RWPE2 (cell line): ENCODE measurements at regions not wholly inside any gene's neighbourhood (a gene's known extent, or its start where the extent isn't known, plus 50 kb on each side); places are given as distances from the start of the nearest gene placed in this dataset.

Source experiments
- ATAC-seq: fragments of 200-7000 bp; cut with Tn5 transposase; 3 replicates; pipeline ENCODE4 v1.9.1; 2021; ENCODE audit warnings: low read depth
- DNase-seq: peaks from one replicate; pipeline ENCODE4 v3.0.0-alpha.2; 2020; ENCODE audit warnings: low spot score
- H3K27ac ChIP-seq: fragments of 450-650 bp; 2 replicates; pipeline ENCODE4 v1.5.1; 2017; ENCODE audit warnings: mild to moderate bottlenecking; ENCODE audit not compliant: poor library complexity, severe bottlenecking
- H3K27me3 ChIP-seq: fragments of 250-450 bp; sonication (Bioruptor Pico); 2 replicates; pipeline ENCODE4 v1.5.1; 2021; ENCODE audit warnings: mild to moderate bottlenecking, moderate library complexity; ENCODE audit not compliant: insufficient read depth, poor library complexity, severe bottlenecking
- H3K36me3 ChIP-seq: fragments of 250-450 bp; sonication (Bioruptor Pico); 2 replicates; pipeline ENCODE4 v1.5.1; 2020; ENCODE audit warnings: low read depth, mild to moderate bottlenecking, moderate library complexity
- H3K4me1 ChIP-seq: fragments of 250-450 bp; sonication (Bioruptor Pico); 2 replicates; pipeline ENCODE4 v1.5.1; 2021; ENCODE audit warnings: mild to moderate bottlenecking, moderate library complexity; ENCODE audit not compliant: insufficient read depth, poor library complexity, severe bottlenecking
- H3K4me3 ChIP-seq: fragments of 250-450 bp; sonication (Bioruptor Pico); 2 replicates; pipeline ENCODE4 v1.5.1; 2021; ENCODE audit warnings: mild to moderate bottlenecking, moderate library complexity; ENCODE audit not compliant: severe bottlenecking
- H3K9me3 ChIP-seq: fragments of 250-450 bp; sonication (Bioruptor Pico); 2 replicates; pipeline ENCODE4 v1.5.1; 2021; ENCODE audit warnings: mild to moderate bottlenecking, moderate library complexity; ENCODE audit not compliant: severe bottlenecking
- TF ChIP-seq, protein P1 (sequence below): fragments of 450-650 bp; IDR thresholded peaks from one replicate; pipeline ENCODE4 v1.5.1; 2017; ENCODE audit warnings: mild to moderate bottlenecking, moderate library complexity; ENCODE audit not compliant: poor library complexity, severe bottlenecking

DNA sequence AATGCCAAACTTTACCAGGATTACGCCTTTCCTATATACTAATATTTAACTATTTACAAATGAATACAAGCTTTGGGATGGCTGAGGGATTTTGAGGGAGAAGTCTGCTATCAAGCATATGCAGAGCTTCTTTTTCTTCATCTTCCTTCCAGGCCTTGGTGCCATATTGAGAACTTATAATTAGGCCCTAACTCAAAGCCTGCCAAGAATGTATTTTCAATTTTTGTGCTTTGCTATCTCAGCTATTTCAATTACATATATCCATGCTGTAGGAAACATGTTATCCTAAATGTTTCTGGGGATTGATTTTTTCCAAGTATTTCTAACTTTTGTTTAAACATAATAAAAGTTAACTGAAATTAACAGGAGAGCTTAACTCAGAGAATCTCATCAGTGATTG, 425.0 kb upstream of the GRM7 start:
- TF ChIP-seq, protein P1, sequence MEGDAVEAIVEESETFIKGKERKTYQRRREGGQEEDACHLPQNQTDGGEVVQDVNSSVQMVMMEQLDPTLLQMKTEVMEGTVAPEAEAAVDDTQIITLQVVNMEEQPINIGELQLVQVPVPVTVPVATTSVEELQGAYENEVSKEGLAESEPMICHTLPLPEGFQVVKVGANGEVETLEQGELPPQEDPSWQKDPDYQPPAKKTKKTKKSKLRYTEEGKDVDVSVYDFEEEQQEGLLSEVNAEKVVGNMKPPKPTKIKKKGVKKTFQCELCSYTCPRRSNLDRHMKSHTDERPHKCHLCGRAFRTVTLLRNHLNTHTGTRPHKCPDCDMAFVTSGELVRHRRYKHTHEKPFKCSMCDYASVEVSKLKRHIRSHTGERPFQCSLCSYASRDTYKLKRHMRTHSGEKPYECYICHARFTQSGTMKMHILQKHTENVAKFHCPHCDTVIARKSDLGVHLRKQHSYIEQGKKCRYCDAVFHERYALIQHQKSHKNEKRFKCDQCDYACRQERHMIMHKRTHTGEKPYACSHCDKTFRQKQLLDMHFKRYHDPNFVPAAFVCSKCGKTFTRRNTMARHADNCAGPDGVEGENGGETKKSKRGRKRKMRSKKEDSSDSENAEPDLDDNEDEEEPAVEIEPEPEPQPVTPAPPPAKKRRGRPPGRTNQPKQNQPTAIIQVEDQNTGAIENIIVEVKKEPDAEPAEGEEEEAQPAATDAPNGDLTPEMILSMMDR: no peak
- Histone ChIP-seq H3K27me3 (no peaks in the 10 kb centered on the region), H3K27ac (no peak overlapping the region), H3K36me3 (no peaks in the 10 kb centered on the region), H3K4me1 (no peaks in the 10 kb centered on the region), H3K4me3 (no peak overlapping the region), H3K9me3 (no peaks in the 10 kb centered on the region)
- no peak for ATAC-seq
- no peak for DNase-seq

GRCh38 chr3:6437631-6438030, 423.3 kb upstream of the GRM7 start:
- H3K27me3 ChIP-seq: no peaks in the 10 kb centered on the region
- no peaks in the 10 kb centered on the region for H3K9me3 ChIP-seq
- no peak for DNase-seq
- no peak overlapping the region for H3K4me3 ChIP-seq
- TF ChIP-seq, protein P1: no peak
- no peaks in the 10 kb centered on the region for H3K4me1 ChIP-seq
- no peak overlapping the region for H3K27ac ChIP-seq
- no peaks in the 10 kb centered on the region for H3K36me3 ChIP-seq
- ATAC-seq: no peak

- Histone ChIP-seq H3K4me1 (no peaks in the 10 kb centered on the region), H3K9me3 (no peaks in the 10 kb centered on the region), H3K27ac (no peak overlapping the region), H3K4me3 (no peak overlapping the region), H3K27me3 (no peaks in the 10 kb centered on the region), H3K36me3 (no peaks in the 10 kb centered on the region)
- no peak for DNase-seq
- no peak for ATAC-seq
- TF ChIP-seq, protein P1: no peak
Observed at GRCh38 chr3:6438031-6438430, 422.9 kb upstream of the GRM7 start.

DNA sequence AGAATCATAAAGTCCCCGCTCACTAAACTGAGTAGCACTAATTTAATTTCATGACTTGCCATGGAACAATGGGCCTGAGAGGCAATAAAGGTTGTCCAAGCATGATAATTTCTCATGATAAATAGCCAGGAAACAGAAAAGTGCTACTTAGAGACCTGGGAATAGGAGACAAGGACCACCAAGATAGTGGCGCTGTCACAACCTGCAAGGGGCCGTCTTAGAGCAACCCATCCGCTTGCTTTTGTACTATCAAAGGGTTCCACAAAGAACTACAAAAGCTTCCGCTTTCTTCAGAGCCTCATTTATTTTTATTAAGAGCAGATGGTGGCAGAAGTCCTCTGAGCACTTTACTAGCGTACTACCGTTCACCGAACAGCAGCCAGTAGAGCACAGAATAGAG, 421.7 kb upstream of the GRM7 start:
- DNase-seq (no peak), ATAC-seq (no peak)
- Histone ChIP-seq H3K36me3 (no peaks in the 10 kb centered on the region), H3K27ac (no peak overlapping the region), H3K27me3 (no peaks in the 10 kb centered on the region), H3K4me1 (no peaks in the 10 kb centered on the region), H3K9me3 (no peaks in the 10 kb centered on the region), H3K4me3 (no peak overlapping the region)
- TF ChIP-seq, protein P1: no peak

- Histone ChIP-seq H3K4me3 (no peak overlapping the region), H3K9me3 (no peaks in the 10 kb centered on the region), H3K27me3 (no peaks in the 10 kb centered on the region), H3K27ac (no peak overlapping the region), H3K4me1 (no peaks in the 10 kb centered on the region), H3K36me3 (no peaks in the 10 kb centered on the region)
- TF ChIP-seq, protein P1: no peak
- ATAC-seq (no peak), DNase-seq (no peak)
Observed at GRCh38 chr3:6439824-6440223, 421.1 kb upstream of the GRM7 start.
